NOMO-1 treated with DMSO at 0.1 percent for 48 hours (cell line): ENCODE measurements at regions not wholly inside any gene's neighbourhood (a gene's known extent, or its start where the extent isn't known, plus 50 kb on each side); places are given as distances from the start of the nearest gene placed in this dataset.

Experiments used
- DNase-seq: peaks from one replicate; lab custom pipeline; 2025; ENCODE audit not compliant: unreplicated experiment; lab: John Stamatoyannopoulos, UW

DNA sequence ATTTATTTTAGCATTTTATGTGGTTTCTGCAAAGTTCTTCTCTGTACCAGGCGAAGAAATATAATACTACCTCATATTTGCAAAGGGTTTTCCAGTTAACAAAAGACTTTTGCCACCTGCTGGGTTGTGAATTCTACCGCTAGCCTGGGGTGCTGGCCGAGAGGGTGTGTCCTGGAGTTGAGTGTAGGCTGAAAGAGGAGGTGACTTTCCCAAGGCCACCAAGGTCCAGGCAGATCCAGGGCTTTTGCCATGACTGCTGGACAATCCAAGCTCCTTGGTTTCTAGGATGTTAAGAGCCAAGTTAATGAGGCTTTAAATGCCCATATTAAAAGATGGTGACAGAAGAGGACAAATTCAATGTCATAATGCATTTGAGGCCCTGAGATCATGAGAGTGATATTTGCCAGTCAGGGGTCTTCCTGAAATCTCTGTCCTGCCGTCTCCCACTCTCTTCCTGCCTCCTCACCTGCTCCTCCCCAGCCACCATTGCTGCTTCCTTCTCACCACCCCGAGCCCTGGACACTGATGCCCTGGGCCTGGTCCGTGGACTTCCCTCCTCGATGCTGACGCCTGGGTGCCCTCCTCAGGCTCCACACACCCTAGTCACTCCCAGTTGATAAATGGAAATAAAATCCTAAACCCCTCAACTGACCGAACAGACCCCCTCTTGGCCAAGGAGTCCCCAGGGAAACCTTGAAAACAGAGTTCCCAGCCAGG is 825.6 kb downstream of the TBC1D22A start:
- DNase-seq = no peak

DNA sequence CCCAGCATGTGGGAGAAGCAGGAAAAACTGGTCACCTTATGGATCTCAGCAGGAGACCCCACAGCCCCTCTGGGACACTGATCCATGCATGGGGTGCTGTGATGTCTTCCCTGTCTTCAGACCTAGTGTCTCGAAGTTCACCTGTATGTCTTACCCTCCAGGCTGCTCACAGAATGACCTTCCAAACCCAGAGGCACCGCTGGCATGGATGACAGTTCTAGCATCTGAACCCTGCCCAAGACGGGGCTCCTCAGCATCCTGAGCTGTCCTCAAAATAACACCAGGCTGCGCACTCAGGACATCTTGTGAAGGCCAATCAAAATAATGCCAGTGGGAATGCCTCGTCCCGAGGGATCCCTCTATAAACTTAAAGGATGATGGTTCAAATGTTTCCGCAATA is 824.9 kb downstream of the TBC1D22A start:
- DNase-seq = no peak

DNA sequence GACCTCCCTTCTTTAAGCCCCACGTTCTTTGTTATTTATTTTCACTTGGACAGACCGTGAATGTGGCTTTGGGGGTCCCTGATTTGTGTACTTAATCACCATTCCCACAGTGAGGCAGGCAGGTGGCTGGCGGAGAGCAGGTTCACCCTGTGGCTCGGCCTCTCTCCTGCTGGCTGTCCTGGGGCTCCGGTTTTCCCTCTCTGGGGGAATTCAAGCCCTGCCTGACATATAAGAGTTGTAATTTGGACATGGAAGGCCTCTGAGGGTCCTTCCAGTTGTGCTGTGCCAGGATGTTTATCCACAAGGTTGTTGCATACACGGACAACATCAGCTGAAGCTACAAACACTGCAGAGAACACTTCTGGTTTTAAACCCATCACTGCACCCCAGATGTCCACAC is 824.5 kb downstream of the TBC1D22A start:
- no peak for DNase-seq

DNA sequence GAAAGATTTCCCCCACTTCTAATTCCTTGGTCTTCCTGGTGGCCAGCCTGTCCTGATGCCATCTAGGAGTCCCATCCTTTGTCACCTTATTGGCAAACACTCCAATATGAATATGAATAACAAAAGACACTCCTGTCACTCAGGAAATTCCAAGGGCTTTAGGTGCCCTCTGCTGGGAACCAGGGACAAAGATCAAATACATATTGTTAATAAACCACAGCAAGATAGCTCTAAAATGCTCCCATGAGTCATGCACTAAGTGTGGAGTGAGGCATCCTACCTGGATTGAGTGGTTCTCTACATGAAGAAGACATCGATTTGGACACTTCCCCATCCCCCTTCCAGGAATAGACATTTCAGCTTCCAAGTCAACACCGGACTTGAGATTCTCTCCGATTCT is 823.6 kb downstream of the TBC1D22A start:
- DNase-seq = no peak

DNA sequence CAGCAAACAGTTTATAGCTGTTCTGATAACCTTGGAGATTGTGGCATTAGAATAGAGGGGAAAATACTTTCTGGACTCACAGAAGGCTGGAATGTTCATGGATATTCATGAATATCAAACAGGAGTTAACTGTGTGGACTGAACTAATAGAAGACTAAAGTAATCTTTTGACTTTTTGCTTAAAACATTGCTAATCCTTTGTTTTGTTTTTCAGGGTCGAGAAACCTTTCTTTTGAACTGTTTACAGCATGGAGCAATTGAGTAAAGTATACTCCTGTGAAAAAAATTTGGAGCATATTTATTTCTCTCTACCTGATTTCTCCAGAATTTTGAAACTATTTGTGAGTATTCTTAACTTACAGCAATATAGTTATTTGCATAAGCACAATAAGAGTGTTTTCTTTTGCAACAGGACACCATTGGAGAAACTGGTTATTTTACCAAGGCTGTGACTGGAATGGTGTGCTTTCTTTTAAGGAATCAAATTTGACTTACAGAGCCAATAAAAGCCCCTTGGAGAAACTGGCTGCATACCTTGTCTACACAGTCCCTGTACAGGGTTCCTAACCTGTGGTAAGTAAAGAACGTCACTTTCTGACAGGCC is 821.6 kb downstream of the TBC1D22A start:
- no peak for DNase-seq

DNA sequence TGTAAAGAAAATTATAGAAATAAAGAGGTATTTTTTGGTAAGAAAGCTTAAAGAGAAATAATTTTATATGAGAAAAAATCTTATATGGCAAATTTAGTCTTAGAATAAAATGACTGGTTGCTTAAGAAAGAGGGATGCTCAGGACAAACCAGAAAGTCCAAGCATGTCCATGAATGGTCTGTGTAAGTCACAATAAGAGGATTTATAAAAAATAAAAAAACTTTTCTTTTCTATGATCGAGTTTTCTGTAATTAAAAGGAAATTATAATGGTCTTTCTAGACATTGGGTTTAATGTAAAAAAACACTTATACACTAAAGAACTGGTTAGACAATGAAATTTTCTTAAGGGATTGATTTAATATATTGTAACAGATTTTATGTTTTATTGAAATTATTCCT is 819.6 kb downstream of the TBC1D22A start:
- DNase-seq = no peak

DNA sequence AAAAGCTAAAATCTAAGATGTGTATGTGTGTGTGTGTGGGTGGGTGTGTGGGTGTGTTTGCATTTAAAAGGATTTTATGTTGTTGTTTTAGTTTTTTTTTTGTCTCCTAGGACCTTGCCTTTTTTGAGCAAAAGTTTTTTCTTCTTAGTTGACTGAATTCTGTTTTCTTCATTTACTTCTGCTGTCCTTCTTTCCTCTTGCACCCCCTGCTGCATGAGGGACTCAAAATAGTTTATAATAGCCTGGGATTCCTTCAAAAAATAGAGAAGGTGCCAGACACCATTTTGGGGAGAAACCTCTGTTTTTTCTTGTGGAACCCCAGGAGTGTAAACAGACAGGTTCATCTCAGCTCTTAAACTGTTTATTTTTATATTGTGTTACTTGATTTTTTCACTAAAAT is 817.7 kb downstream of the TBC1D22A start:
- DNase-seq = no peak

DNA sequence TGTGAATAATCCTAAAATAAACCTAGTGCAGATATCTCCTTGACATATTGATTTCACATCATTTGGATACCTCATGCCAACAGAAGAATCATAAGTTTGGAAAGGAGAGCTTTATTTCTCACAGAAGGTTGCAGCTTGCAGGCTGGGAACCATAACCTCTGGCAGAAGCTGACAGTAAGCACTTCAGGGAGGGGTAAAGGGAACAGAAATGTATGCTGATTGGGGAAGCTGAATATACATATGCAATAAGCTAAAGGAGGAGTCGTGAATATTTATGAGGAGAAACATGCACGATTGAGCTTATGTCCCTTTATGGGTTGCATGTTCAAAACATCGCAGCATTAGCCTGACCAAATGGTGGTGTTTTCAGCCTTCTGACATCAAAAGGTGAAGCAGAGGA is 814.5 kb downstream of the TBC1D22A start:
- DNase-seq = no peak

DNA sequence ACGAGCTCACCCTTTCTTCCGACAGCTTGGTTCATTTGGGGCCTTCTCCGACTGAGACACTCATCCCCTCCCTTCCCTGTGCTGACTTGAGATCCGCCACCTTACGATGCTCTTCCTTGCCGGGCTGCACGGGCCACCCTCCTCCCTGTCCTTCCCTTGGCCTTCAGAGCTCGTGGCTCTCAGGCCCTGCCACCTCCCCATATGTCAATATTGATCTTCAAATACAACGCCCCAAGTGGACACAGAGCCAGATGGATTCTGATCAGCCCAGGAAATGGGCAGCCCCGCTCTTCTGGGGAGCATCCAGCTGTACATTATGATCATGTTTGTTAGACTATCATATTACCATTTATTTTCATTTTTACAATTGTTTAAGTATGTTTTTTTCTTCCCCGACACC is 812.8 kb downstream of the TBC1D22A start:
- no peak for DNase-seq

DNA sequence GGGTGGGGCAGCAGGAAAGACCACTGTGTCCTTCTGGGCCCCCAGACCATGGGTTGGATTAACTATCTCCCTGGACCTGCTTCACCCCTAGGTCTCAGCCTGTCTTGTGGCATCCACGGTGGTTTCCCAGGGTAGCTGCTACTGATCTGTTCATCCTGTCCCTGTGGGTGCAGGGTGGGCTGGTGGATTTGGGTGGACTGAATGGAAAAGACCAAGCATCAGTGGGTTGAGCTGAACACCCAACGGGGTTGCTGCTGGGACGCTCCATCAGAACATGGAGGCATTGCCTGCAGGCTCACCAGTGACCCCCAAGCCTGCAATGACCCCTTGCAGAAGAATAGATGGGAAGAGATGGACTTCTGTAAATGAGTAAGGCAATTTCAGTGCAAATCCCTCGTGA is 812.1 kb downstream of the TBC1D22A start:
- DNase-seq = no peak

DNA sequence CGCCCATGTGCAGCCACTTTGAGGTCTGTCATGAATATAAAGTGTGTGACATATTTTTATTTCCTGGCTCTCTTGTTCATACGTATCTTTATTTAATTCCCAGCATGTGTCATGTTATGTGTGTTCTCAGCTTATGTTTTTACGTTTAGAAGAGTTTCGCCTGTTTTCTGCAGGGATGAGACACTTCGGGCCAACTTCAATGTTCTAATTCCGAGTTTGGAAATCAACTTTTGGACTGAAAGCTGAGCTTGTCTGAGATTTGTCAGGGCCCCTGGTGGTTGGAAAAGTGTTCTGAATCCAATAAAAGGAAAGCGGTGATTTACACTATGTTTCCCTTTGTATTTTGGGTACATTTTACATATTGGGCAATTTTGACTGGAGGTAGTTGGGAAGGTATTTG is 810.7 kb downstream of the TBC1D22A start:
- DNase-seq = no peak

DNA sequence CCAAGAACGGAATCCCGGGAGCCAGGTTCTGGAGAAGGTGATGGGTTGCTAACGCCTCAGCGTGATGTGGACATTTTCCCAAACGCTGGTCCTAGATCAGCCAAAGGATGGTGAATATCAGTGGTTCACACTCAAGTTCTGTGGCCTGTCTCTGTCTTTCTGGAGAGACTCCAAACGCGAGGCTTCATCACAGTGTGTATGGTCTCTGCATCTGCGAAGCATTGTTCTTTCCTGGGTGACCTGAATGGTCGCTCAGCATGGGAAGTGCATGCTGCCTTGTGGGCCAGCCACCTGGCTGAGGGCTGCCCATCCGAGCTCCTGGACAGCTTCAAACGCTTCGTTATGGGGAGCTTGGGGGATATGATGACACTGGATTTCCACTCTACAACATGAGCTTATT is 810.0 kb downstream of the TBC1D22A start:
- DNase-seq = no peak

DNA sequence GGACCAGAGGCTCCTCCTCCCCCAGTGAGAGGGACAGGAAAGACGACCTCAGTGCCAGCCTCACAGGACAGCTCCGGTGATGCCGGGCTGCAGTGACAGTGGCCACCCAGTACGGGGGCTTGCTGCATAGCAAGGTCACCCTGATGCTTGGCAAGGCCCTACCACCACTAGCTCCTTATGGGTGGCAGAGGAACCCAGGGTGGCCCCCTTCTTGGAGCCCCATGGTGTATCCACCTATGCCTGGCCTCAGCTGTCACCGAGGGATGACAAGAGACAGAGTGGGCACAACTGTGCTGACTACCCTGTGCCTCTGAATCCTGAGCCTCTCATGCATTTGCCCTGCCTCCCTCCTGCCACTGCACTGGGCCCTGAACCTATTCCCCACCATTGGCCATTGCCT is 809.2 kb downstream of the TBC1D22A start:
- DNase-seq = no peak

DNA sequence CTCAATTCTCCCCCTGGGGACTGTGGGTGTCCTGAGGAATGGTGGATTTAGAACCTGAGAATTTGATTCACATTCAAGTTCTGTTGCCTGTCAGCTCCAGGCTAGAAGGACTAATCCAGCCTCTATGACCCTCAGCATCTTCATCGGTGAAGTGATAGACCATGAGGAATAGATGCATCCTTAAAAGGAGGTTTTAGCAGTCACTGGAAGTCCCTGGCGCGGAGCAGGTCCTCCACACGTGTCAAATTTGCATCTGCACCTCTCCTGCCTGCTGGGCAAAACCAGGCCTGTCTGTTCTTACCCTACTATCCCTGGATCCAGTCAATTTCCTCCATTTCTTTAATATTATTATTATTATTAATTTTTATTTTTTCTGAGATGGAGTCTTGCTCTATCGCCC is 808.4 kb downstream of the TBC1D22A start:
- DNase-seq = no peak

DNA sequence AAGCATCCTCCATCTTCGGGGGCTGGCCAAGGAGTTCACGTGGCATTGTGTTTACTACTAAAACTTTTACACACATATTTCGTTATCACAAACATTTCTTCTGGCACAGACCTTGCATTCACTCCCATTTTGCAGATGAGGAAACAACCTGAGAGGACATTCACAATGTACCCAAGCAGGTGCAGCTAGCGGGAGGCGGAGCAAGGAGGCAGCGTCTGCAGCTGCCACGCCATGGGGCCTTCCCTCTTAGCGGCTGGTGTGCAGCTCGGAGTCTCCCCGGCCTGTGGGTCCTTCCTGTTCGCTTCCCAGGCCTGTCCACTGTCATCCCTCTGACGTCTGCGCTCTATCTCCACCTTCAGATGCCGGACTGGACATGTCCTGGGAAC is 807.8 kb downstream of the TBC1D22A start:
- no peak for DNase-seq

DNA sequence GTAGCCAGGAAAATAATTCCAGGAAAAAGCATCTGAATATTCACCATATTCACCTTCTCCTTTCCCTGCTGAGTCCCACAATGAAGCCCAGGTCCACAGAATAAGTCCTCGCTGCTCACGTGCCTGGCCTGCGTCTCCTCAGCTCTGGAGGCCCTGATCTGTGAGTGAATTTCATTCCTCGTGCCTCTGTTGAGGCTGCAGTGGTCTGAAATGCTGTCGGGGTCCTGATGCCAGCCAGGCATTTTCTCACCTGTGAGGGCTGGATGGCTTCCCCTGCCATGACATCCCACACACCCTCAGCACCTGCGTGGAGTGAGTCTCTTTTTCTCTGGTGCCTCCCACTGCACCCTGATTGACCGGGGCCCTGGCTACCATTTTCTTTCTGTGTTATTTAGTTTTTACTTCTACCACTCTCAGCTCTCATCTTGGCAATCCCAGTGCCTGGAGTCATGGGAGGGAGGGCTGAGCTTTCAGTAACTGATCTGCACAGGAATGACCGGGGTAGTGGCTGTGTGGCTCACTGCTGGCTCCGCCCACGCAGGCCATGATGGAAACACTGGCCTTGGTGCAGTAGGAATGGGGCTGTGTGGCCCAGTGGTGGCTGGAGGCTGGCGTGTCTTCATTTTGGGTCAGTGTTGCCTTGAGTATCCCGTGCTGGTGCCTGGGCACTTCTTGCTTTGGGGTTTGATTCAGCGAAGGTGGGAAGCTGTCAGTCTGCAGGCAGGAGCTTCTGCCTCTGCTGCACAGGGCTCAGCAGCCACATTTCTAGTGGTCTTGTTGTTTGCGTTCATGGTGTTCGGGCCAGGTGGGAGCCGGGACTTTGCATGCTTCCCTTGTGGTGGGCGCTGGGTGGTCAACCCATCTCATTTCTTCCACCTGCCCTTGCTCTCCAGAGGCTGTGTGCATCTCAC is 807.2 kb downstream of the TBC1D22A start:
- DNase-seq = no peak

DNA sequence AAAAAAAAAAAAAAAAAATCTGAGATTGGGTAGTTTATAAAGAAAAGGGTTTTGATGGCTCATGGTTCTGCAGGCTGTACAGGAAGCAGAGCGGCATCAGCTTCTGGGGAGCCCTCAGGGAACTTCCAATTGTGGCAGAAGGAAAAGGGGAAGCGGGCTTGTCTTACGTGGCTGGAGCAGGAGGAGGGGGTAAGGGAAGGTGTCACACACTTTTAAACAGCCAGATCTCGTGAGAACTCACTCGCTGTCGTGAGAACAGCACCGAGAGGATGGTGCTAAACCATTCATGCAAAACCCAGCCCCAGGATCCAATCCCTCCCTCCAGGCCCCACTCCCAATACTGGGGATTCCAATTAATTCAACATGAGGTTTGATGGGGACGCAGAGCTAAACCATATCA is 806.2 kb downstream of the TBC1D22A start:
- no peak for DNase-seq

DNA sequence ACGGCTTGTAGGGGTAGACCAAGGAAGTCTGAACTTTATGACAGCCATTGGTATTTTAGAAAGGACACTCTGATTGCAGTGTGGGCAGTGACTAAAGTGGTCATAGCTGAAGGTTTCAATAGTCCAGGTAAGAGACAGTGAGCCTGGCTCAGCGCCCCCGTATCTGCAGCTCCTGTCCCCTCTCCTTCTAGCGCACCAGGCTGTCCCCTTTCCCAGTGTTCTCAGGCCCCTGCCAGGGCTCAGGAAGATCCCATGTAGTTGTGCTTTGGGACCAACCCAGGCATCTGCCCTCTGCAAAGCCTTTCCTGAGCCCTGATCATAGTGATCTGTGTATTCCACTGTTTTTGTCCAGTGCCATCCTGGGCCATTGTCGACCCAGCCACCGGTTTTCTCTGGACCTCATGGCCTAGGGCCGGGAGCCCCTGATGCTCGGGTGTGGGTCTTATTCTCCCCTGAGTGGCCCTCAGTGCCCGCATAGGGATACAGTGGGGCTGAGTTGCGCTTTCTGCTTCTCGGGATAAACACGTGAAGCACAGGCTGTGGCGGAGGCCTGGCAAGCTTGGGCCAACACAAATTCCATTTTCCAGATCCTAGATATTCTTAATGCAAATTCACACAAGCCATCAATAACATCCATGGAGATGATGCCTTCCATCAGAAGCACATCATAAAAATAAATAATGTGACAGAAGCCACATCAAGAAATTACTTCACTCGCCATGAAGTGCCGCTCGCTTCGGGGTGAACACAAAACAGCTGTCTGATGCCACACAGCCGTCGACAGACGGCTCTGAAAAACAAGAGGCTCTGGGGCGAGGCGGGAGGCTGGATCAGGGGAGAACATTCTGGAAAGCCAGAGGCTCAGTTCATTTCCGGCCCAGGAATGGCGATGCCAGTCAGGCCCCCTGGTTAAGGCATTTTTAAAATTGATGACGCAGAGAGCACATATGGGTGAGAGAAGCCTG is 805.0 kb downstream of the TBC1D22A start:
- no peak for DNase-seq

DNA sequence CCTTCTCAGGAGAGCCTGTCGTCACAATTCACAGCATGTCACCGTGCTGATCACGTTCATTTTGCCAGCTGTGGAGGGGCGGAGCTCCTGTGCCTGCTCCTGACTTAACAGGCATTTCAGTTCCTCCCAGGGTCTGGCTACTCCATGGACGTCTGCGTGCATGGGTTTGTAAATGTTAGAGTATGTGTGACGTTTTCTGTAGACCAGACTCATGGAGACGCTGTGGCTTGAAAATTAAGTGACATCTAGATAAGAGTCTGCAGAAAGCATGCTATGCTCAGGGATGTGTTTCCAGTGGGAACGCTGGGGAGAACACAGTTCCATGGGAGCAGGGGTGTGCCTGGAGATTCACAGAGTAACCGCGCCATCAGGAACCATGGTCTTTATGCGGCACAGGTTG is 804.0 kb downstream of the TBC1D22A start:
- DNase-seq = no peak

DNA sequence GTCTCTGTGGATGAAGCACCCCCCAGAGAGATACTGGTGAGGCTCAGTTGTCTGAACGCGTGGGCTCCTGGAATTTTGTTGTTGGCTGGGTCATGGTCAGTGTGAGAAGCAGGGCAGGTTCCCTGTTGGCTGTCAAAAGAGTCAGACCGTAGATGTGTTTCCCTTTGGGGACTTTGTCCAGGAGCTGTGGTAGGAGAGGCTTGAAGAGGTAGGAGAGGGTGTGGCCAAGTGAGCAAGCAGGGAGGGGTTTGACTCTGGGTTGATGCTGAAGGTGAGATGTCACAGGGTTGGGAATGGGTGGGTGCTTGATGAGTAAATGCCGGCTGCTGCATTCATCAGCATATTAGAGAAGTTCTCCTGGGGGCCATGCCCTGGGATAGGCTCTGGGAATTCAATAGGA is 803.2 kb downstream of the TBC1D22A start:
- DNase-seq = no peak
